ENCODE measurements at regions not wholly inside any gene's neighbourhood (a gene's known extent, or its start where the extent isn't known, plus 50 kb on each side); places are given as distances from the start of the nearest gene placed in this dataset.
A peak's percentile ranks its signal among the peaks of the same experiment; 100 is the strongest.

GRCh38 chr2:213220967-213221603 is 63.2 kb upstream of the SPAG16 start:
- H3K4me2 ChIP-seq (ENCODE audit: low read depth, low read length, poor library complexity, severe bottlenecking): no peak overlapping the region
- 0 out of 2 replicates have a peak, but pooled peaks cover 3% of the 10 kb centered on the region for H3K79me2 ChIP-seq (ENCODE audit: insufficient read depth, low read length)
- no peaks in the 10 kb centered on the region for H3F3A ChIP-seq (ENCODE audit: low read depth)
- no peaks in the 10 kb centered on the region for H3K9me2 ChIP-seq (replicated peaks; ENCODE audit: low read depth, low read length)
- H3K9ac ChIP-seq (ENCODE audit: low read depth, low read length, poor library complexity, severe bottlenecking): no peak overlapping the region
- no peak overlapping the region for H2AFZ ChIP-seq (ENCODE audit: low read length)
- no peak overlapping the region for H3K4me3 ChIP-seq (ENCODE audit: low read length, poor library complexity, severe bottlenecking)
- H3K27me3 ChIP-seq (ENCODE audit: insufficient read depth, low read length, poor library complexity, severe bottlenecking): no peaks in the 10 kb centered on the region
- H3K36me3 ChIP-seq (ENCODE audit: insufficient read depth, low read length): no peaks in the 10 kb centered on the region
- no peaks in the 10 kb centered on the region for H3K9me3 ChIP-seq (ENCODE audit: insufficient read depth, low read depth, low read length)
- TF ChIP-seq CTCF (conservative IDR thresholded peaks at IDR 0.05; ENCODE audit: low read length) (peak; percentile 27), EZH2phosphoT487 (IDR thresholded peaks at IDR 0.05; ENCODE audit: borderline replicate concordance) (no peak)
- no peaks in the 10 kb centered on the region for H4K20me1 ChIP-seq (ENCODE audit: insufficient read depth, low read length, poor library complexity, severe bottlenecking)
- H3K4me1 ChIP-seq (ENCODE audit: insufficient read depth, low read length, poor library complexity, severe bottlenecking): peaks cover 76% of the 10 kb centered on the region

- Histone ChIP-seq H3K4me1 (ENCODE audit: insufficient read depth, low read length, poor library complexity, severe bottlenecking) (peaks cover 85% of the 10 kb centered on the region), H3K27me3 (ENCODE audit: insufficient read depth, low read length, poor library complexity, severe bottlenecking) (no peaks in the 10 kb centered on the region), H3K4me2 (ENCODE audit: low read depth, low read length, poor library complexity, severe bottlenecking) (no peak overlapping the region), H4K20me1 (ENCODE audit: insufficient read depth, low read length, poor library complexity, severe bottlenecking) (no peaks in the 10 kb centered on the region), H2AFZ (ENCODE audit: low read length) (no peak overlapping the region), H3F3A (ENCODE audit: low read depth) (no peaks in the 10 kb centered on the region; the same call in 1 of the 2 replicates), H3K79me2 (ENCODE audit: insufficient read depth, low read length) (0 out of 2 replicates have a peak, but pooled peaks cover 3% of the 10 kb centered on the region), H3K9me3 (ENCODE audit: insufficient read depth, low read depth, low read length) (no peaks in the 10 kb centered on the region), H3K9me2 (replicated peaks; ENCODE audit: low read depth, low read length) (no peaks in the 10 kb centered on the region), H3K4me3 (ENCODE audit: low read length, poor library complexity, severe bottlenecking) (no peak overlapping the region), H3K9ac (ENCODE audit: low read depth, low read length, poor library complexity, severe bottlenecking) (no peak overlapping the region), H3K36me3 (ENCODE audit: insufficient read depth, low read length) (no peaks in the 10 kb centered on the region)
- TF ChIP-seq CTCF (conservative IDR thresholded peaks at IDR 0.05; ENCODE audit: low read length): no peak
- TF ChIP-seq EZH2phosphoT487 (IDR thresholded peaks at IDR 0.05; ENCODE audit: borderline replicate concordance): no peak
Measured at GRCh38 chr2:213221957-213222356, 62.3 kb upstream of the SPAG16 start.

DNA sequence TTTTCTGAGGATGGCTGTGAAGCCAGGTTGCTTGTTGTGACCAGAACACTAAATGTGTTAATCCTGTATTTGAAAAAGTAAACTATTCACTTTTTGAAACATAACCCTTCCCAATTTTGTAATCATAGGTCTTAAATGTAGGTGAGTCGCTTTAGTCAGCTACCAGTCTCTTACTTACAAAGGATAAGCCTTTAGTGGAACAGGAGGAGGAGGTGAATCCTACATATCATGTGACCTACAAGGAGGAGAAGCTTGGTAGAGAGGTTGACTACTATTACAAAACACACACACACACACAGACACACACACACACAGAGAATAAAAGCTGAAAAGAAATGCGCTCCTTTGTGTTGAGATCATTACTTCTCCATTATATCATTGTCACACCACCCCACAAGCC is 59.9 kb upstream of the SPAG16 start:
- no peaks in the 10 kb centered on the region for H3K9me3 ChIP-seq (ENCODE audit: insufficient read depth, low read depth, low read length)
- TF ChIP-seq EZH2phosphoT487 (IDR thresholded peaks at IDR 0.05; ENCODE audit: borderline replicate concordance): no peak
- TF ChIP-seq CTCF (conservative IDR thresholded peaks at IDR 0.05; ENCODE audit: low read length): no peak
- H3K4me2 ChIP-seq (ENCODE audit: low read depth, low read length, poor library complexity, severe bottlenecking): peak overlapping the region; percentile 18
- H3K4me3 ChIP-seq (ENCODE audit: low read length, poor library complexity, severe bottlenecking): no peak overlapping the region
- no peaks in the 10 kb centered on the region for H3K27me3 ChIP-seq (ENCODE audit: insufficient read depth, low read length, poor library complexity, severe bottlenecking)
- H4K20me1 ChIP-seq (ENCODE audit: insufficient read depth, low read length, poor library complexity, severe bottlenecking): no peaks in the 10 kb centered on the region
- H3K36me3 ChIP-seq (ENCODE audit: insufficient read depth, low read length): no peaks in the 10 kb centered on the region
- peaks cover 96% of the 10 kb centered on the region for H3K4me1 ChIP-seq (ENCODE audit: insufficient read depth, low read length, poor library complexity, severe bottlenecking)
- no peaks in the 10 kb centered on the region for H3K9me2 ChIP-seq (replicated peaks; ENCODE audit: low read depth, low read length)
- peaks cover 9% of the 10 kb centered on the region; the same call in 1 of the 2 replicates for H3F3A ChIP-seq (ENCODE audit: low read depth)
- H2AFZ ChIP-seq (ENCODE audit: low read length): peak overlapping the region; percentile 36
- peaks cover 11% of the 10 kb centered on the region; the same call in 1 of the 2 replicates for H3K79me2 ChIP-seq (ENCODE audit: insufficient read depth, low read length)
- H3K9ac ChIP-seq (ENCODE audit: low read depth, low read length, poor library complexity, severe bottlenecking): peak overlapping the region; percentile 12

Data from Loucy (cell line).